Stimulated activated CD8-positive, alpha-beta memory T cell treated with anti-CD3 and anti-CD28 coated beads, Interleukin-4, amount 100 ng/mL, for 48 hours (primary cell): ENCODE measurements at regions not wholly inside any gene's neighbourhood (a gene's known extent, or its start where the extent isn't known, plus 50 kb on each side); places are given as distances from the start of the nearest gene placed in this dataset.
"Not testable (repeated sequence)": the region's sequence is repeated elsewhere in the genome, so short reads cannot be mapped to it uniquely, and the experiment has no call there.

Experiments
- DNase-seq: peaks from one replicate; pipeline ENCODE4 v3.0.0-alpha.2; 2020

- no peak for DNase-seq
Observed at GRCh38 chr4:57993944-57994343, 883.8 kb upstream of the IGFBP7 start.

GRCh38 chr4:57989430-57989829, 879.2 kb upstream of the IGFBP7 start:
- DNase-seq = no peak

DNA sequence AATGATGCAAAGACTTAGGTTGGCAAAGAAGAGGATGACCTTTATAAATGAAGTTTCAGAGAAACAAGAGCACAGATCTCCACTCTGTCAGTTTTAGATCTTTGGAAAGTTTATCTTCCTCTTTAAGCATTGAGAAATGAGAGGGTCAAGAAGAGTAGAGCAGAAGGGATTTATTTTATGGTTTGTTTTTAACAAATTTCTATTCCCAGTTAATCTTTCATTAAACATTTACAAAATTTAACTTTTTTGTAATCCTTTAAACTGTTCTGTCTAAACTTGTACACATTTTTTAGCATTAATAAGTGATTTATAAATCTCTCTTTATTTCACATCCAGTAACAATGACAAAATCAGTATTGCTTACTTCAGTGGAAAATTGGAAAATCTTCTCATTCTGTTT, 875.0 kb upstream of the IGFBP7 start:
- no peak for DNase-seq

DNA sequence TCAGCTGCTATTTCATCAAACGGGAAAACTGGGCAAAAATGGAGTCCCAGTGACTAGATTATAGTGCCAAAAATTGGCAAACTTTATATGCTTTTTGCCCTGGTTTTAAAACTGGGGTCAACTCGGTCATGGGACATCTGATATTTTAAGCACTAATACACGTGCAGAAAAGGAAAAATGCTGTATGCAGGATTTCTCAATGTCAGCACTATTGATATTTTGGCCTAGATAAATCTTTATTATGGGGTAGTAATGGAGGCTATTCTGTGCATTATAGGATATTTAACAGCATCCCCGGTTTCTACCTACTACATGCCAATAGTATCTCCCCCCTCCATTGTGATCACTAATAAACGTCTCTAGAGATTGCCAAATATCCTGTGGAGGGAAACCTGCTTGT, 870.9 kb upstream of the IGFBP7 start:
- DNase-seq = no peak

DNA sequence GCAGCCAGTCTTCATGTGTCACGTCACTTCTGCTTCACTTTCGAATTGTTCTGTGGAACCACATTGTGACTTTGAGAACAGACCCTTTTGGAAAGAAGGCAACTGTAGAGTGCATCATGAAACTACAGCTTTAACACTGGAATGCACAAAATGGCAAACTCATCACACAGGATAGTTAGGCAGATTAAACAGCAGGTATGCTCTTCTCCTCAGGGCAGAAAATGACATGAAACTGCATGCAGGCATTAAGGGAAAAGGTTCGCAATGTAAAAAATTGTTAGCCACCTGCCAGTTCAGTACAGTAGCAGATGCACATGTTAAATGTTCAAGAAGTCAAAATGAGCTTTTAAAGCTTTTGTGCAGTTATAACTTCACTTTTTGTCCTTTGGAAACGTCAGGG, 864.6 kb upstream of the IGFBP7 start:
- DNase-seq = no peak

- no peak for DNase-seq
Observed at GRCh38 chr4:57973819-57974218, 863.6 kb upstream of the IGFBP7 start.

GRCh38 chr4:57971261-57971660, 861.1 kb upstream of the IGFBP7 start:
- no peak for DNase-seq

GRCh38 chr4:57966987-57967760, 857.0 kb upstream of the IGFBP7 start:
- no peak for DNase-seq

DNA sequence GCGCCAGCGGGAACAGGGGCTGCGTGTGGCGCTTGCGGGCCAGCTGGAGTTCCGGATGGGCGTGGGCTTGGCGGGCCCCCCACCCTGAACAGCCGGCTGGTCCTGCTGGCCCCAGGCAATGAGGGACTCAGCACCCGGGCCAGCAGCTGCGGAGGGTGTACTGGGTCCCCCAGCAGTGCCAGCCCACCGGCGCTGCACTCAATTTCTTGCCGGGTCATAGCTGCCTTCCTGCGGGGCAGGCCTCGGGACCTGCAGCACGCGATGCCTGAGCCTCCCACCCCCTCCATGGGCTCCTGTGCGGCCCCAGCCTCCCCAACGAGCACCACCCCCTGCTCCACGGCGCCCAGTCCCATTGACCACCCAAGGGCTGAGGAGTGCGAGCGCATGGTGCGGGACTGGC, 855.2 kb upstream of the IGFBP7 start:
- DNase-seq = not testable (repeated sequence)

- no peak for DNase-seq
Observed at GRCh38 chr4:57945298-57945697, 835.1 kb upstream of the IGFBP7 start.

DNA sequence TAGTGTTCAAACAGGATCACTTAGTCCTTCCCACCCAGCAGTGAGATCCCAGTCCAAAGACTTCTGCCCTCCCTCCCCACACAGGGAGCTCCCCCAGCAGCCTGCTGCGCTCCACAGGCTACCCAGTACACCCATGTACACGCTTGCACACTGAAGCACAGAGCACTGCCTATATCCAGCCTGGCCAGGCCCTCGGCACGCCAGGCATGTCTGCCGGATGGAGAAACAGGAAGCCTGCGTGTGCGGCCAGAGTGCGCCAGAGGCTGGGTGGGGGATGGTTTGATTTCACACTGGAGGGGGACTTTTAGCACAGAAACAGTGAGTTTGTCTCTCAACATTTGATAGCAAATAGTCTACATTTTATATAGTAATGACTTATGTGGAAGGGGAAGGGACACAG, 833.5 kb upstream of the IGFBP7 start:
- DNase-seq = no peak

GRCh38 chr4:57937326-57937725, 827.1 kb upstream of the IGFBP7 start:
- DNase-seq = not testable (repeated sequence)

GRCh38 chr4:57926311-57926710, 816.1 kb upstream of the IGFBP7 start:
- DNase-seq = no peak

DNA sequence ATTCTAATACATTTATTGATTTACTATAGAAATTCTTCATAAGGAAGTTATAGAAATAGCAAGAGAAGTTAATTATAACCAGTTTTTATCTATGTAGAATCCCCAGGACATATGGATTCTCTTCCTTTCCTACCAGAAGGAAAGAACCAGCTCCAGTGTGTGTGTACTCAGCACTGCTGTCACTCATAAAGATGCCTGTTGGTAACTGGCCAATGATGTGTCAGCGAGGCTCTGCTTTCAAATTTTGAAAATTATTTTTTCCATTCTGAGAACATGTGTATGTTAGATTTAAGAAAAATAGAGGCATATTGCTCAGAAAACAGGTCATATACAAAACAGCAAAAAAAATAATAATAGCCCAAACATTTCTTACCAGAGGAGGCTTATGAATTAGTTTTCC, 814.8 kb upstream of the IGFBP7 start:
- no peak for DNase-seq

DNA sequence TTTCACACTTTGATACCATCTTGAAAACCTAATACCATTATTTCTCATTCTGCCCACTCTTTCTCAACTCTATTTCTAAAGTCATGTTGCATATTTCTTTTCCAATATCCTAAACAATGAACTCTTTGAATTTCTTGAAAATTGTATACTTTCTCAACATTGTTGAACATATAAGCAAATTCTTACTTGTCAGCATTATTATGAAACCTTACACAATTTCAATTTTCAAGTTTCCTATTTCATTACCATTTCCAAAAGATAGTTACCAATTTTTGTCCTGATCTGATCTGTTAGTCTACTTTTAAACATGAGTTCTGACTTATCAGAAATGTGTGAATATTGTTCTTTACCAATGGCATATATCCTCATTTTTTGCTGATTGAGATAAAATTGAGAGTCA, 806.3 kb upstream of the IGFBP7 start:
- no peak for DNase-seq

DNA sequence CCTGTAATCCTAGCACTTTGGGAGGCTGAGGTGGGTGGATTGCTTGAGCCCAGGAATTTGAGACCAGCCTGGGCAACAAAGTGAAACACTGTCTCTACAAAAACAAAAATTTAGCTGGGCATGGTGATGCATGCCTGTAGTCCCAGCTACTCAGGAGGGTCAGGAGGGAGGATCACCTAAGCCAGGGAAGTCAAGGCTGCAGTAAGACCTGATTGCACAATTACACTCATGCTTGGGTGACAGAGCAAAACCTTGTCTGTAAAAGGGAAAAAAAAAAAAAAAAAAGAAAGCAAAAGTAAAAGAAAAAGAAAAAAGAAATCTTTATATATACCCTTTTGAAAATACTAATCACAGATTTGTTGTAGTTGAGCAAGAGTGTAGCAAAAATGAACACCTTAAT, 801.0 kb upstream of the IGFBP7 start:
- no peak for DNase-seq

GRCh38 chr4:57910151-57910550, 800.0 kb upstream of the IGFBP7 start:
- DNase-seq = no peak

DNA sequence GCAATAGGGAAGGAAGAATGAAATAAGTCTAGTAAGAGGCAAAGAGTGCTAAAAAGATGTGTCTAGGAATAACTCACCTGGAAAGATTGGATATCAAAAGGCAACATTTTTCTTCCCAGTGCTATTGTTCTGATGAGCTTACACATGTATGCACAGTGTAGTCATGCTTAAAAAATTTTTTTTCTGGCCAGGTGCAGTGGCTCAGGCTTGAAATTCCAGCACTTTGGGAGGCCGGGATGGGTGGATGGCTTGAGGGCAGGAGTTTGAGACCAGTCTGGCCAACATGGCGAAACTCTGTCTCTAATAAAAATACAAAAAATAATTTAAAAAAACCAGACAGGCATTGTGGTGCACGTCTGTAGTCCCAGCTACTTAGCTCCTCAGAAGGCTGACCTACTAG, 795.8 kb upstream of the IGFBP7 start:
- no peak for DNase-seq

DNA sequence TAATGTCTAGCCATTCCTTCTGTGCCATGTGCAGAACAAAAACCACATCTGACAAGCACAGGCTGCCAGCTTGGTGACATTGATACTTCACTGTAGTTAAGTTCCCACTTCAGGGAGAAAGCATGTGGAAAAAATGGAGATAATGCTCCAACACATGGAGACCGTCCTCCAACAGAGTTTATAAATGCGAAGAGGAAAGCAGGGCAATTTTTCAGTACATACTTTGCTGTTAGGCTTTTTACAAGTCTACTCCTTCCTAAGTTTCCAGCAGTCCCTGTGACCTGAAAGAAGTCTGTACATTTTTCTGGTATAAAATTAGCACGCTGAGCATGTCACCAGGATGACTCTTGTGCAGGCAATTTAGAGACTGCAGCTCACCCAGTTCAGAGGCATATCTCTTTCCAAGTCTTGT, 766.9 kb upstream of the IGFBP7 start:
- no peak for DNase-seq

DNA sequence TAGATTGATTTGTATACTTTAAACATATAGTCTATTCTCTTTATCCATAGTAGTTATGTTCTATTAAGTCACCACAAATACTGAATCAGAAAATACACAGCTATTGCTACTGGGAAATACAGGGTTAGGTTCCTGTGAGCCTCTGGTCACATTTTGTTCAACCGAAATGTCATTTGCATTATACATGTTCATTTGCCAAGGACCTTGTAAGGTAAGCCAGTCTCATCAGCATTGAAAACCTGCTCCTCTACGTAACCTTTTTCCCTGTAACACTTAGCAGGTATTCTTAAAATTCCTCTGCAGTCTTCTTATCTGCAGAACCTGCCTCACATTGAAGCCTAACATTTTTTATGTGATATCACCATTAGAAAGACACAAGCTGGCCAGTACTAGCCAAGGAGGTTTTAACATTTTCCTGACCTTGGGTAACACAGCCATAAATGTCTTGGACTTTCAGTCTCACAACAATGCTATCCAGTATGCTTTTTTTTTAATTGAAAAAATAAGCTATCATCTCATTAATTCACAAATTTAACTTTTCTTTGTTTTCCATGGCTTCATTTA, 765.7 kb upstream of the IGFBP7 start:
- no peak for DNase-seq

- no peak for DNase-seq
Observed at GRCh38 chr4:57866468-57867171, 756.4 kb upstream of the IGFBP7 start.

- no peak for DNase-seq
Observed at GRCh38 chr4:57865264-57865663, 755.1 kb upstream of the IGFBP7 start.

DNA sequence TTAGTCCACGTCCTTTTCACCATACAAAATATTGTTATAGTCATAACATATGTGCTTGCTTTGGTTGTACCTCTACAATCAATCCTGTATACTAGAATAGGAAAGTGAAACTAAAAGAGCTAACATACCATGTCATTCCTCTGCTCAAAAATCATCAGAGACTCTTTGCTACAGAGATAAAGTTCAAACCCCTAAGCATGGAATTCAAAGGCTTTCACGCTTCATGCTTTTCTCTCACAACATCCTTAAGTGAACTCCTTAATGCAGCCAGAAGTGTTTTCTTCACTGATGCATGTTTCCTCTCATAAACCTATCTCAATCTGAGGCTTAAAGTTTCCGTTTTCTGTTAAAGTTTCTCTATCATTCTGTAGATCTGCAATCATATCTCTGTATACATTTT, 744.6 kb upstream of the IGFBP7 start:
- DNase-seq = no peak

DNA sequence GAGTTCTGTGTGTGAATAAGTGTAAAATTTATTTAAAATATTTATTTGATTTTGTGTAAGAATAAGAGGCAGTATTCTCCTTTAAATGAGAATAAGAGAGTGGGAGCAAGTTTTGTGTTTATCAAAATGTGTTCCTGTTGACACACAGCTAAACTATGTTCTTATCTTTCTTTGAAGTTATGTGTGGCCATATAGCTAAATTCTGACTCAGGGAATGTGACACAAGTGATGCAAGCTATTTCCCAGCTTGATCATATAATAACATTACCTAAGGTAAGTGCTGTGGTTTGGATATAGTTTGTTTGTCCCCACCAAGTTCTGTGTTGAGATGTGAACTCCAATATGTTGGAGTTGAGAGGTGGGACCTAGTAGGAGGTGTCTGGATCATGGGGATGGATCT, 740.0 kb upstream of the IGFBP7 start:
- no peak for DNase-seq
